ENCODE measurements at regions not wholly inside any gene's neighbourhood (a gene's known extent, or its start where the extent isn't known, plus 50 kb on each side); places are given as distances from the start of the nearest gene placed in this dataset.
"Not testable (repeated sequence)": the region's sequence is repeated elsewhere in the genome, so short reads cannot be mapped to it uniquely, and the experiment has no call there.

- no peak for DNase-seq (ENCODE audit: low spot score)
These were observed 731.1 kb upstream of the DIAPH2 start for GRCh38 chrX:95953564-95953963.

GRCh38 chrX:95956745-95957144 lies 727.9 kb upstream of the DIAPH2 start:
- DNase-seq (ENCODE audit: low spot score) (no peak), ATAC-seq (no peak)

More at GRCh38 chrX:95953564-95953963, 731.1 kb upstream of the DIAPH2 start:
- no peak for ATAC-seq

GRCh38 chrX:95973456-95974095 lies 711.1 kb upstream of the DIAPH2 start:
- DNase-seq (ENCODE audit: low spot score); ATAC-seq: not testable (repeated sequence)

- DNase-seq (ENCODE audit: low spot score) (no peak), ATAC-seq (no peak)
These were observed 710.6 kb upstream of the DIAPH2 start for GRCh38 chrX:95974096-95974470.

DNA sequence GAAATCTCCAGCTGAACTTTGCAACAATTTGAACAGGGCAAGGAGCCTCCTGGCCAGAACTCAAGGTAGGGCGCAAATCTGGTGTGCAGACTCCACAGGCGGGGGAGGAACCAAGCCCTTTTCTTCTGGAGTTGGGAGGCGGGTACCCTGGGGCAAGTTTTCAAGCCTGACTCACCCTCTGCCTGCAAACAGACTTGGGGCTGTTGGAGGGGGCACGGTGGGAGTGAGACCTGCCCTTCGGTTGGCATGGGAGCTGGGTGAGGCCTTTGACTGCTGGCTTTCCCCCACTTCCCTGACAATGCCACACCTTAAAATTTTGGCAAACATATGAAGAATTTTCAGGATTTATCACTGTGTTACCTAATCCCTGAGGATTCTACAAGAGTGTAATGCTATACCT lies 709.8 kb upstream of the DIAPH2 start:
- no peak for DNase-seq (ENCODE audit: low spot score)
- no peak for ATAC-seq

- ATAC-seq, result no peak
- no peak for DNase-seq (ENCODE audit: low spot score)
These were observed 689.1 kb upstream of the DIAPH2 start for GRCh38 chrX:95995583-95995982.

DNA sequence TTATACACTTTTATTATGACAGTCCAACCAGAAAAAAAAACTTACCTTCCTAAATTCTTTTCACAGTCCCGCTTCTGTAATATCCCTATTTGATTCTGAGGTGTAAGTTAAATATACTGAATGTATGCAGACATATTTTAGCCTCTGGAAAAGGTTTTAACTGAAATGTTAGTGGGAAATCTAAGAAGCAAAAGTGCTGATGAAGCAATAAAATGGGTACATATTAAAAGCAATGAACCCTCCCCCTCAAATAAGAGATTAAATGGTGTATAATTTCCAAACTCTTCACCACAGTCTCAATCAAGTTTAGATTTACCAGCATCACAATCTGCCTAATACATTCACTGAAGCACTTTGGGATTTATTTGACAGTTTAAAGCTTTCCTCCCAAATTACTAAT lies 688.3 kb upstream of the DIAPH2 start:
- DNase-seq (ENCODE audit: low spot score) (no peak), ATAC-seq (no peak)

DNA sequence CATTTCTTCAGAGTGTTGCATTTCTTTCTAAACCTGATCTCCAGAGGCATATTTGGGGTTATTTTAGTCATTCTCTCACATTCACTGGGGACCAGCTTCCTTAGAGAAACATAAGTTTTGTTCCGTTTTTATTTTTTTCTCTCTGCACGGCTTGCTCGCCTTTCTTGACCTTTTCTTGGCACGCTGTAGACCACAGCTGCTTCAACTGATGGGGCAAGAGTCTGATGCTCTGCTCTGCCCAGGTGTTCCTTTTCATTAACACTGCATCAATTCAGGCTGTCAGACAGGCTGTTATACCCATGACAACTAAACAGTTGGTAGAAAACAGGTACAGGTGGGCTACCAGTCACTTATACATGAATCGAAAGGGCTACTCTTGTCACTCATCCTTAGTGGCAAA lies 682.2 kb upstream of the DIAPH2 start:
- DNase-seq (ENCODE audit: low spot score) (no peak), ATAC-seq (no peak)

DNA sequence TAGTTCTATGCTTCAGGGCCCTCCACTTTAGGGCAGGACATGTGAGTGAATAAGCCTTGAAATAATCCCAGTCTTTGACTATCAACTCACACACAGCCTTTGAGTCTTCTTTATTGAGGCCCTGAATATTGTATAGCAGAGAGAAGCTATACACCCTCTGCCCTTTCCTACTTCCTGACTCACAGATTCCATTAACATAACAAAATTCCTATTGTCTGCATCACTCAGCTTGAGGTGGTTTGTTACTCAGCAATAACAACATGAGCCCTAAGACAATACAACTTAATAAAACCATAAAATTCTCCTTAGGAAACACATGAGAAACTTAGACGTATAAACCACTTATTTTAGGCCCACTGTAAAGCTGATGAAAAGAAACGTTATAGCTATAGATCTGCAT lies 680.3 kb upstream of the DIAPH2 start:
- ATAC-seq (no peak), DNase-seq (ENCODE audit: low spot score) (no peak)

DNA sequence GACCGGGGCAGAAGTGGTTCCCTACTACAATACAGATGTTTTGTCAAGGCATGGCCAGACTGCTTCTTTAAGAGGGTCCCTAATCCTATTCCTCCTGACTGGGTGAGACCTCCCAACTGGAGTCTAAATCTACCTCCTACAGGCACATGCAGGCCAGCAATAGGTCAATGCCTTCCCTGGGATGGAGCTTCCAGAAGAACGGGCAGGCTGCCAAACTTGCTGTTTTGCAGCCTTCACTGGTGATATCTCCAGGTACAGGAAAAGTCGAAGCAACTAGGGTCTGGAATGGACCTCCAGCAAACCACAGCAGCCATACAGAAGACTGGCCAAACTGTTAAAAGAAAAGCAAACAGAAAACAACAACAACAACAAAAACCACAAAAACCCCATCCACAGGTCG lies 678.4 kb upstream of the DIAPH2 start:
- ATAC-seq (no peak), DNase-seq (ENCODE audit: low spot score) (no peak)

- no peak for DNase-seq (ENCODE audit: low spot score)
- no peak for ATAC-seq
These were observed 657.2 kb upstream of the DIAPH2 start for GRCh38 chrX:96027407-96027806.

DNA sequence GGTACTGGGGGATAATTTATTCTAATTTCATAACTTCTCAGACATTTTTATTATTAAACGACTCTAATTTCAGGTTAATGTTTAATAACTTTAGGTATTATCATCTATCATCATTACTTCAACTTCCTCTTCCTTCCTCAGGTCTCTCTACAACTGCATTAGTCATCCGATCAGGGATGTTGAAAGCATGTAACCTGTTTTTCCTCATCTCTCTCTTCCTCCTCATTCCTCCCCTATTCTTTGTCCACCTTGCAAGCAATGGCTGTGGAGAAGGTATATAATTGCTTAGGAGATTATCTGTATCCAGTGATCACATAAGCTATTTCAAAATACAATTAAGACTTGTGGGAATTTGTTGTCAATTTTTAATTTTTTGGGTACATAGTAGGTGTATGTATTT lies 632.6 kb upstream of the DIAPH2 start:
- ATAC-seq (no peak), DNase-seq (ENCODE audit: low spot score) (no peak)

GRCh38 chrX:96081891-96082290 lies 602.8 kb upstream of the DIAPH2 start:
- DNase-seq (ENCODE audit: low spot score) (no peak), ATAC-seq (no peak)

DNA sequence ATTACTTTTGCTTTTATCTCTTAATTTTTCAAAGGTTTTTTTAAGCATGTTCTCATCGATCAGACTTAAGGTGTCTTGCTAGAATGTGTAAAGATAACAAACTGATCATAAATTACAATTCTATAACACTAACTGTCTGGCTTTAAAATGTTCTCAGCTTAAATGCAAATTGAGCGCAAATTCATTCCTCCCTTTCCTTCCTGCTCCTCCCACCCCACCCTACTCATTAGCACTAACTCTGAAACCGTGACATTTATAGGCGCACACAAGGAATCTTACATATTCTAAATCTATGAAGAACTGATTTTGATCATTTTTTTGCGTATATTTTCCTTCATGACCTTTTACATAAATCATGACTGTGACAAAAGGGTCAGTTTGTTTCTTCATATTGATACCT lies 590.0 kb upstream of the DIAPH2 start:
- ATAC-seq (no peak), DNase-seq (ENCODE audit: low spot score) (no peak)

DNA sequence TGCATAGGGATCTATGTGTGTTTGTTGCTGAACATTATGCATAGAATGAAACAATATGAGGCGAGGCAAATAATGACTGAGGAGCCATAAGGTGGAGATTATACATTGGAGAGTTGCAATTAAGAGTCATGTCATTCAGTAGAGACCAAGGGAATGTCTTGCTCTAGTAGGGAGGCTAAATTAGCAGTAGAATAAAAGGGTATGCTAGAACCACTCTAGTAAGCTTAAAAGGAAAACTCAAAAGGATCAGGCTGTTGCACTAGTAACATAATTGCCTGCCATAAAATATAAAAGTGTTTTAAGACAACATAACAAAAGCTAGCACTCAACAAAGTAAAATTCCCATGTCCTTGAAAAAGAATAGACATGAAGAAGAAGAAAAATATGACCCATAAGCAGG lies 586.2 kb upstream of the DIAPH2 start:
- ATAC-seq (no peak), DNase-seq (ENCODE audit: low spot score) (no peak)

DNA sequence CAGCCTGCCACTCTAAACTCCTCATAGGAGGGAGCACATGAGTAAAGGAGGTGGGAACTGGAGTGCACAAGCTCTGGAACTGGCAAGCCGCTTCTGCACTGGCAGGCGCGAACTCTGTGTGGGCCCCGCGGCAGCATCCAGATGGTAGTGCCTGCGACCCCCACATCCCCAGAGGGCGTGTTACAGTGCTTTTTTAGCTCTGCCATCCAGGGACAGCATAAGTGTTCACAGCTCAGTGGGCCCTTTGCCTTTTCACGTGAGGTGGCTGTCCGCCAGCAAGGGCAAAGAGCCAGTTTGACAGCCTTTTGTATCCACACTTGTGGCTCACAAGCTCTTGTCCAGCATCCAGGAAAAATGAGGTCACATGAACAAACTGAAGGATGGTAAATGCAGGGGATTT lies 581.6 kb upstream of the DIAPH2 start:
- no peak for DNase-seq (ENCODE audit: low spot score)
- ATAC-seq, result no peak

DNA sequence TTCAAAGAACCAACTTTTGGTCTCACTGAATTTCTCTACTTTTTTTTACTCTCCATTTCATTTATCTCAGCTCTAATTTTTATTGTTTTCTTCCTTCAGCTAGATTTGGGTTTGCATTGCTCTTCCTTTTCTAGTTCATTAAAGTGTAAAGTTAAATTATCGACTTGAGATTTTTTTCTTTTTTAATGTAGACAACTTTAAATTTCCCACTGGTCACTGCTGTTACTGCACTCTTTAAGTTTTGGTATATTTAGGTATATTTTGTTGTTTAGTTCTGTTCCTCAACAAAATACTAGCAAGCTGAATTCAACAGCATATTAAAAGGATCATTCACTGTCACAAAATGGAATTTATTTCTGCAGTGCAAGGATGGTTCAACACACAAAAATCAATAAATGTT lies 572.0 kb upstream of the DIAPH2 start:
- ATAC-seq, result no peak
- no peak for DNase-seq (ENCODE audit: low spot score)

- ATAC-seq (no peak), DNase-seq (ENCODE audit: low spot score) (no peak)
These were observed 558.5 kb upstream of the DIAPH2 start for GRCh38 chrX:96126182-96126581.

DNA sequence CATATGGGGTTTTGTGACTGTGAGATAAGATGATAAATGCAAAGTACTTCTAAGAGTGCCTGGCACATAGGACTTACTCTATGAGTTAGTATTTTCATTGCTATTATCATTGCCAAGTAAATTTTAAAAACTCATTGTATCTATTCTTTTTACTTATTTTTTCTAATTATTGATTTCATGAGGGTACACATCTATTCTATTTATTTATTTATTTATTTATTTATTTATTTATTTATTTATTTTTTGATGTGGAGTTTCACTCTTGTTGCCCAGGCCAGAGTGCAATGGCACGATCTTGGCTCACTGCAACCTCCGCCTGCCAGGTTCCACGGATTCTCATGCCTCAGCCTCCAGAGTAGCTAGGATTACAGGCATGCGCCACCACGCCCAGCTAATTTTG lies 556.6 kb upstream of the DIAPH2 start:
- ATAC-seq; DNase-seq (ENCODE audit: low spot score): not testable (repeated sequence)

GRCh38 chrX:96140796-96141195 lies 543.8 kb upstream of the DIAPH2 start:
- DNase-seq (ENCODE audit: low spot score) (no peak), ATAC-seq (no peak)

GRCh38 chrX:96147681-96148080 lies 537.0 kb upstream of the DIAPH2 start:
- ATAC-seq, result no peak
- DNase-seq (ENCODE audit: low spot score), result no peak

- ATAC-seq, result no peak
- DNase-seq (ENCODE audit: low spot score), result no peak
These were observed 514.0 kb upstream of the DIAPH2 start for GRCh38 chrX:96170626-96171025.

DNA sequence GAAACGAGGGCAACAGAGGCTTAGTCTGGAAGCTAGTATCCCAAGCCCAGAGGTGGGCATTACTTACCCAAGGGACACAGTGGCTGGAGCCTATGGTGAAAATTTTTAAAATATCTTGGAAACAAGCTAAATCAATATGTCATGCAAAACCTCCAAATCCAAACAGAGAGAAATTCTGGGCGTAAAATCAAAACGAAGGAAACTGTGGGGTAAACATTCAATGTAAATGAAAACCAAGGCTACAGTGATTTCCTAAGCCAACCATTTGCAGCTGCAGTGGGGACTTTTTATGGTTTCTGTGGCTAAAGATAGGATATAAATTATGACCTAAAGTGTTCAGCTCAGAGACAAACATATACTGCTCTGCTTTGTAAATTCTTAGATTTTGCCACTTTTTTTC lies 507.7 kb upstream of the DIAPH2 start:
- DNase-seq (ENCODE audit: low spot score) (no peak), ATAC-seq (no peak)

- no peak for ATAC-seq
These were observed 503.0 kb upstream of the DIAPH2 start for GRCh38 chrX:96181605-96182004.

More at GRCh38 chrX:96181605-96182004, 503.0 kb upstream of the DIAPH2 start:
- no peak for DNase-seq (ENCODE audit: low spot score)
